SK-N-SH (cell line): ENCODE measurements at regions not wholly inside any gene's neighbourhood (a gene's known extent, or its start where the extent isn't known, plus 50 kb on each side); places are given as distances from the start of the nearest gene placed in this dataset.
"Not testable (repeated sequence)": the region's sequence is repeated elsewhere in the genome, so short reads cannot be mapped to it uniquely, and the experiment has no call there.

Experiments used
- CTCF ChIA-PET: fragments of 300-600, 350-600 bp; formaldehyde crosslinking; extraction: SDS; loops from one replicate; lab custom pipeline; 2021; lab: Yijun Ruan, JAX
- POLR2A ChIA-PET: fragments of 350-600 bp; sonication (Branson Sonifier 250); formaldehyde crosslinking; extraction: SDS; loops from one replicate; lab custom pipeline; 2020; ENCODE audit warnings: antibody characterized with exemption, inconsistent platforms; lab: Yijun Ruan, JAX
- DNase-seq: peaks from one replicate; pipeline ENCODE4 v3.0.0; 2012
- H2AFZ ChIP-seq: fragments of 200-600 bp; sonication (generic); 2 replicates; pipeline ENCODE4 v1.8.1; 2016; ENCODE audit warnings: antibody characterized with exemption, mild to moderate bottlenecking, low read depth
- H3F3A ChIP-seq: fragments of 200-600 bp; sonication (generic); replicated peaks from 2 replicates; pipeline ENCODE3; 2016; ENCODE audit warnings: antibody characterized with exemption, mild to moderate bottlenecking; ENCODE audit not compliant: insufficient read depth
- H3K27ac ChIP-seq, 2 experiments: fragments of 200-500 bp in 1 of 2; fragments of 200-600 bp in 1 of 2; sonication (Bioruptor generic) in 1 of 2; sonication (generic), shearing (Covaris generic) in 1 of 2; 2 replicates each; pipeline versions ENCODE4 v1.5.1 to v1.6.1; 2014 to 2016; ENCODE audit warnings: low read depth in 2 of 2, inconsistent platforms in 1 of 2, low read length in 1 of 2, mild to moderate bottlenecking in 1 of 2, mixed read lengths in 1 of 2
- H3K27me3 ChIP-seq: fragments of 200-600 bp; sonication (generic), shearing (Covaris generic); 2 replicates; pipeline ENCODE4 v1.6.1; 2016; ENCODE audit warnings: mixed run types; ENCODE audit not compliant: insufficient read depth
- H3K36me3 ChIP-seq, 2 experiments: fragments of 200-500 bp in 1 of 2; fragments of 200-600 bp in 1 of 2; sonication (Bioruptor generic) in 1 of 2; sonication (generic) in 1 of 2; replicated peaks in 1 of 2; 2 replicates each; pipeline versions ENCODE3 to v1.5.1; 2014 to 2016; ENCODE audit warnings: low read length in 1 of 2, mild to moderate bottlenecking in 1 of 2; ENCODE audit not compliant: insufficient read depth in 2 of 2, control insufficient read depth in 1 of 2
- H3K4me1 ChIP-seq, 2 experiments: fragments of 200-500 bp in 1 of 2; fragments of 200-600 bp in 1 of 2; sonication (Bioruptor generic) in 1 of 2; sonication (generic), shearing (Covaris generic) in 1 of 2; 2 replicates each; pipeline versions ENCODE4 v1.5.1 to v1.6.1; 2014 to 2016; ENCODE audit warnings: low read depth in 1 of 2, low read length in 1 of 2, mixed run types in 1 of 2; ENCODE audit not compliant: insufficient read depth in 2 of 2, control insufficient read depth in 1 of 2
- H3K4me2 ChIP-seq: fragments of 200-600 bp; sonication (generic), shearing (Covaris generic); 2 replicates; pipeline ENCODE4 v1.6.1; 2017; ENCODE audit warnings: mixed run types
- H3K4me3 ChIP-seq, 2 experiments: fragments of 200-500 bp in 1 of 2; fragments of 200-600 bp in 1 of 2; sonication (Bioruptor generic) in 1 of 2; sonication (generic), shearing (Covaris generic) in 1 of 2; 2 replicates each; pipeline versions ENCODE4 v1.5.1 to v1.8.1; 2014 to 2016; ENCODE audit warnings: low read depth in 2 of 2, inconsistent platforms in 1 of 2, low read length in 1 of 2, mild to moderate bottlenecking in 1 of 2, mixed read lengths in 1 of 2, moderate library complexity in 1 of 2
- H3K79me2 ChIP-seq: fragments of 200-600 bp; sonication (generic); 2 replicates; pipeline ENCODE4 v1.8.1; 2017; ENCODE audit warnings: mild to moderate bottlenecking; ENCODE audit not compliant: insufficient read depth
- H3K9ac ChIP-seq: fragments of 200-600 bp; sonication (generic); 2 replicates; pipeline ENCODE4 v1.6.1; 2017; ENCODE audit warnings: mixed run types
- H3K9me2 ChIP-seq: fragments of 200-600 bp; sonication (generic); 2 replicates; pipeline ENCODE4 v1.6.1; 2017; ENCODE audit warnings: mixed run types
- H3K9me3 ChIP-seq: fragments of 200-600 bp; sonication (generic); 2 replicates; pipeline ENCODE4 v1.6.1; 2017; ENCODE audit warnings: mixed run types, mild to moderate bottlenecking, moderate library complexity
- H4K20me1 ChIP-seq: fragments of 200-600 bp; sonication (generic); 2 replicates; pipeline ENCODE4 v1.6.1; 2017; ENCODE audit warnings: mild to moderate bottlenecking, mixed run types; ENCODE audit not compliant: insufficient read depth
- CHD2 ChIP-seq: fragments of 150-350 bp; IDR thresholded peaks from 2 replicates; pipeline ENCODE4 v1.6.1; 2018; ENCODE audit warnings: low read length; ENCODE audit not compliant: partially characterized antibody
- CTCF ChIP-seq: fragments of 200-600 bp; sonication (generic); IDR thresholded peaks from 2 replicates; pipeline ENCODE4 v1.6.1; 2017; ENCODE audit warnings: antibody characterized with exemption, mild to moderate bottlenecking, moderate library complexity
- FOXJ3 ChIP-seq: sonication (generic); formaldehyde crosslinking; IDR thresholded peaks from 2 replicates; pipeline ENCODE4 v1.5.1; 2020; ENCODE audit warnings: mild to moderate bottlenecking, missing genetic modification reagents
- FOXM1 ChIP-seq: IDR thresholded peaks from 2 replicates; pipeline ENCODE4 v1.4.0; 2012; ENCODE audit warnings: low read depth, mild to moderate bottlenecking
- GABPA ChIP-seq: IDR thresholded peaks from 2 replicates; pipeline ENCODE4 v1.4.0; 2012; ENCODE audit warnings: low read depth, mild to moderate bottlenecking
- GATA2 ChIP-seq: sonication (generic); formaldehyde crosslinking; IDR thresholded peaks from 2 replicates; pipeline ENCODE4 v1.5.0; 2020; ENCODE audit warnings: mild to moderate bottlenecking, missing genetic modification reagents
- MAX ChIP-seq: IDR thresholded peaks from 2 replicates; pipeline ENCODE4 v1.4.0; 2012; ENCODE audit warnings: low read depth
- MEF2A ChIP-seq: IDR thresholded peaks from 2 replicates; pipeline ENCODE4 v1.4.0; 2012; ENCODE audit warnings: low read depth, borderline replicate concordance
- NFIC ChIP-seq: IDR thresholded peaks from 2 replicates; pipeline ENCODE4 v1.4.0; 2012; ENCODE audit warnings: borderline replicate concordance
- NRF1 ChIP-seq: IDR thresholded peaks from 2 replicates; pipeline ENCODE4 v1.6.1; 2012; ENCODE audit warnings: low read depth, mild to moderate bottlenecking, low read length
- PBX3 ChIP-seq: IDR thresholded peaks from 2 replicates; pipeline ENCODE4; 2012
- POLR2AphosphoS5 ChIP-seq: IDR thresholded peaks from 2 replicates; pipeline ENCODE4 v1.6.1; 2012; ENCODE audit warnings: low read depth, low read length
- RFX5 ChIP-seq: IDR thresholded peaks from 2 replicates; pipeline ENCODE4 v1.6.1; 2012; ENCODE audit warnings: mild to moderate bottlenecking, improper control_type of control experiment, low read length
- RXRA ChIP-seq: IDR thresholded peaks from 2 replicates; pipeline ENCODE4 v1.4.0; 2012; ENCODE audit warnings: low read depth, mild to moderate bottlenecking, borderline replicate concordance
- TCF12 ChIP-seq: IDR thresholded peaks from 2 replicates; pipeline ENCODE4 v1.4.0; 2012
- TEAD4 ChIP-seq: IDR thresholded peaks from 2 replicates; pipeline ENCODE4 v1.4.0; 2012; ENCODE audit warnings: mild to moderate bottlenecking, borderline replicate concordance; ENCODE audit not compliant: insufficient read depth
- ZBTB33 ChIP-seq: IDR thresholded peaks from 2 replicates; pipeline ENCODE4 v1.4.0; 2012; ENCODE audit warnings: low read depth, borderline replicate concordance
- WGBS: methylation state at CpG from one replicate; pipeline ENCODE4 v1.1.6; 2017; ENCODE audit warnings: low lambda C conversion rate; 5-methylcytosine and 5-hydroxymethylcytosine counted together

GRCh38 chr6:56729719-56730118, 87.0 kb upstream of the DST start (continued):
- TF ChIP-seq CHD2 = no peak
- TF ChIP-seq PBX3 = peak; percentile 89
- no peak for TF ChIP-seq GABPA
- peak; percentile 56; the same call in 1 of the 2 replicates for TF ChIP-seq MAX
- peak; percentile 86 for TF ChIP-seq TCF12
- peak; percentile 50; the same call in 1 of the 2 replicates for TF ChIP-seq FOXM1
- TF ChIP-seq NFIC = peak; percentile 74
- peak; percentile 25; the same call in 1 of the 2 replicates for TF ChIP-seq ZBTB33
- peak; percentile 29; the same call in 1 of the 2 replicates for TF ChIP-seq POLR2AphosphoS5
- no peak for TF ChIP-seq RFX5

- POLR2A ChIA-PET, H3K27me3 ChIP-seq, H3K4me3 ChIP-seq, H2AFZ ChIP-seq, H3K9me2 ChIP-seq, DNase-seq, H4K20me1 ChIP-seq, H3K9me3 ChIP-seq: not testable (repeated sequence)
- peak overlapping the region in 1 of 2 experiments; percentile 97; a peak in 2 of 4 replicates for H3K27ac ChIP-seq
- 98% methylated on average over 9 of the region's 10 CpGs for WGBS
- peak overlapping the region; percentile 47; the same call in 1 of the 2 replicates for H3K4me2 ChIP-seq
- H3K4me1 ChIP-seq = peaks cover 6 to 66% of the 10 kb centered on the region in 2 experiments; a peak in 3 of 4 replicates
- peaks cover 86% of the 10 kb centered on the region for H3K79me2 ChIP-seq
- CTCF ChIA-PET = interaction anchor here (1.2 to 1.8 kb wide), 4 partner anchors 20 to 122 kb away, joined by 4 to 5 read pairs (median 5); no protein-coding TSS in a partner anchor
- peaks cover 49% of the 10 kb centered on the region for H3F3A ChIP-seq
- peaks cover 0 to 20% of the 10 kb centered on the region in 2 experiments for H3K36me3 ChIP-seq
- peak overlapping the region; percentile 19; the same call in 1 of the 2 replicates for H3K9ac ChIP-seq
Measured at GRCh38 chr6:56729166-56729565, 86.5 kb upstream of the DST start.

- CTCF ChIA-PET = interaction anchor here (0.6 to 2.0 kb wide), 5 partner anchors 15 to 225 kb away, joined by 3 to 7 read pairs (median 3); no protein-coding TSS in a partner anchor
- no peak for DNase-seq
- Histone ChIP-seq H2AFZ (no peak overlapping the region), H3K4me3 (no peak overlapping the region), H3K4me2 (no peak overlapping the region), H3K27me3 (no peaks in the 10 kb centered on the region), H3K79me2 (peaks cover 86% of the 10 kb centered on the region), H3K36me3 (peaks cover 0 to 12% of the 10 kb centered on the region in 2 experiments), H4K20me1 (peaks cover 12% of the 10 kb centered on the region; the same call in 1 of the 2 replicates), H3F3A (peaks cover 48% of the 10 kb centered on the region), H3K27ac (peak overlapping the region; percentile 28 to 97; a peak in 2 of 4 replicates), H3K9me2 (no peaks in the 10 kb centered on the region), H3K9me3 (no peaks in the 10 kb centered on the region), H3K4me1 (peaks cover 8 to 71% of the 10 kb centered on the region in 2 experiments; a peak in 3 of 4 replicates), H3K9ac (no peak overlapping the region; the same call in 1 of the 2 replicates)
- TF ChIP-seq FOXM1 (no peak), RXRA (no peak), FOXJ3 (CRISPR knock-in tag) (no peak), NFIC (no peak), PBX3 (peak; percentile 64), GATA2 (CRISPR knock-in tag) (no peak), CTCF (no peak), TEAD4 (0 out of 2 replicates have a peak, but pooled peaks have one; percentile 40), NRF1 (no peak), RFX5 (no peak), MEF2A (no peak)
- 89% methylated on average over 4 of the region's 4 CpGs for WGBS
- POLR2A ChIA-PET = no interaction called here
Measured at GRCh38 chr6:56727097-56727850, 84.6 kb upstream of the DST start.
